Left forelimb (tissue), 1 donor: ENCODE measurements at regions not wholly inside any gene's neighbourhood (a gene's known extent, or its start where the extent isn't known, plus 50 kb on each side); places are given as distances from the start of the nearest gene placed in this dataset.
"Not testable (repeated sequence)": the region's sequence is repeated elsewhere in the genome, so short reads cannot be mapped to it uniquely, and the experiment has no call there.

Source experiments
- DNase-seq: peaks from one replicate; pipeline ENCODE4 v3.0.0-alpha.2; 2018; ENCODE audit warnings: low spot score

- no peak for DNase-seq
Measured at GRCh38 chr3:150300852-150301517, 107.1 kb upstream of the TSC22D2 start.

GRCh38 chr3:150300388-150300787 is 107.7 kb upstream of the TSC22D2 start:
- no peak for DNase-seq

- DNase-seq: no peak
Measured at GRCh38 chr3:150299201-150299600, 108.9 kb upstream of the TSC22D2 start.

GRCh38 chr3:150296966-150297365 is 111.1 kb upstream of the TSC22D2 start:
- DNase-seq: no peak

GRCh38 chr3:150296123-150296735 is 111.9 kb upstream of the TSC22D2 start:
- DNase-seq: no peak

GRCh38 chr3:150293401-150294001 is 114.6 kb upstream of the TSC22D2 start:
- DNase-seq: no peak

GRCh38 chr3:150292891-150293290 is 115.2 kb upstream of the TSC22D2 start:
- DNase-seq: no peak

GRCh38 chr3:150291515-150291914 is 116.6 kb upstream of the TSC22D2 start:
- no peak for DNase-seq

GRCh38 chr3:150286390-150287147 is 121.5 kb upstream of the TSC22D2 start:
- no peak for DNase-seq

- DNase-seq: no peak
Measured at GRCh38 chr3:150285601-150286000, 122.5 kb upstream of the TSC22D2 start.

GRCh38 chr3:150278843-150279381 is 129.2 kb upstream of the TSC22D2 start:
- no peak for DNase-seq

- DNase-seq: no peak
Measured at GRCh38 chr3:150278195-150278594, 129.9 kb upstream of the TSC22D2 start.

- DNase-seq: no peak
Measured at GRCh38 chr3:150277444-150277843, 130.7 kb upstream of the TSC22D2 start.

- DNase-seq: no peak
Measured at GRCh38 chr3:150275941-150276340, 132.2 kb upstream of the TSC22D2 start.

GRCh38 chr3:150274372-150274771 is 133.7 kb upstream of the TSC22D2 start:
- DNase-seq: no peak

GRCh38 chr3:150273396-150273795 is 134.7 kb upstream of the TSC22D2 start:
- DNase-seq: no peak

- DNase-seq: no peak
Measured at GRCh38 chr3:150271591-150271960, 136.5 kb upstream of the TSC22D2 start.

- no peak for DNase-seq
Measured at GRCh38 chr3:150270883-150271590, 137.1 kb upstream of the TSC22D2 start.

GRCh38 chr3:150270444-150270843 is 137.7 kb upstream of the TSC22D2 start:
- not testable (repeated sequence) for DNase-seq

- DNase-seq: no peak
Measured at GRCh38 chr3:150269526-150269925, 138.6 kb upstream of the TSC22D2 start.

- DNase-seq: no peak
Measured at GRCh38 chr3:150268426-150269391, 139.4 kb upstream of the TSC22D2 start.
